ENCODE measurements at regions not wholly inside any gene's neighbourhood (a gene's known extent, or its start where the extent isn't known, plus 50 kb on each side); places are given as distances from the start of the nearest gene placed in this dataset.

DNA sequence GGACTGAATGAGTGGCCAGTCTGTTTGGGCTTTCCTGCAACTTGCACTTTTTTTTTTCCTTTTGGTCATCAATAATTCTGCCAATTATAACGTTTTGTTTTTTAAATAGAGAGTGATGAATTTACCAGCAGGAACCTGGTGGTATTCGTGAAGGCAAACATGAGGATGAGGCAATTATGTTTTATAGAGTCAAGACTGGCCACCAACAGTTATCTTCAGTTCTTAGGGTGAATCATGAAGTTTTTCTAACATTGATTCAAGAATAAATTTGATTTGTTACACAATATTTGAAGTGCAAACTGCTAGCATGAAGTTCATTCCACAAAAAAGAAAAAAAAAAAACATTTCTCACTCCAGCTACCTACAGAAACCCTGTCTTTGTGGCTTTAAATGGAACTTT, 244.5 kb downstream of the SPRY2 start:
- no peaks in the 10 kb centered on the region for H3K36me3 ChIP-seq (ENCODE audit: control insufficient read depth, insufficient read depth, low read length)
- TF ChIP-seq, protein P1, sequence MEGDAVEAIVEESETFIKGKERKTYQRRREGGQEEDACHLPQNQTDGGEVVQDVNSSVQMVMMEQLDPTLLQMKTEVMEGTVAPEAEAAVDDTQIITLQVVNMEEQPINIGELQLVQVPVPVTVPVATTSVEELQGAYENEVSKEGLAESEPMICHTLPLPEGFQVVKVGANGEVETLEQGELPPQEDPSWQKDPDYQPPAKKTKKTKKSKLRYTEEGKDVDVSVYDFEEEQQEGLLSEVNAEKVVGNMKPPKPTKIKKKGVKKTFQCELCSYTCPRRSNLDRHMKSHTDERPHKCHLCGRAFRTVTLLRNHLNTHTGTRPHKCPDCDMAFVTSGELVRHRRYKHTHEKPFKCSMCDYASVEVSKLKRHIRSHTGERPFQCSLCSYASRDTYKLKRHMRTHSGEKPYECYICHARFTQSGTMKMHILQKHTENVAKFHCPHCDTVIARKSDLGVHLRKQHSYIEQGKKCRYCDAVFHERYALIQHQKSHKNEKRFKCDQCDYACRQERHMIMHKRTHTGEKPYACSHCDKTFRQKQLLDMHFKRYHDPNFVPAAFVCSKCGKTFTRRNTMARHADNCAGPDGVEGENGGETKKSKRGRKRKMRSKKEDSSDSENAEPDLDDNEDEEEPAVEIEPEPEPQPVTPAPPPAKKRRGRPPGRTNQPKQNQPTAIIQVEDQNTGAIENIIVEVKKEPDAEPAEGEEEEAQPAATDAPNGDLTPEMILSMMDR (IDR thresholded peaks at IDR 0.05; ENCODE audit: insufficient read depth, low read length, poor library complexity, severe bottlenecking), result no peak
- no peak for DNase-seq (ENCODE audit: low read depth)
- H3K27me3 ChIP-seq (ENCODE audit: control insufficient read depth, insufficient read depth, low read length), result no peaks in the 10 kb centered on the region
- H3K4me3 ChIP-seq (ENCODE audit: low read depth, low read length), result no peak overlapping the region

DNA sequence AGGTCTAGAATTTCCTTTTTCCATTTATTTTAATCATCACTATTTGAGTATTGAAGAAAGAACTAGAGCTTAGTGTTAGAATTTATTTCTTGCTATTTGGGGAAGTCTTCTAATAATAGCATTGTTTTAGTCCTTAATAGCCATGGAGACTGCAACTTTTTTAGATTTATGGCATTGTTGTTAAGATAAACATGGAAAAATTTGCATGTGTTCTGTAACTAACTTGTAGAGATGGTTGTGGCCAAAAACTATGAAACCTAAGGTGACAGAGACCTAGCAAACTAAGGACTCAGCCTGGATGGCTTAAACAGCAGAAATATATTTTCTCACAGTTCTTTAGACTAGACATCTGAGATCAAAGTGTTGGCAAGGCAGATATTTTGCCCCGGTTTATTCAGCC, 246.4 kb downstream of the SPRY2 start:
- no peak overlapping the region for H3K4me3 ChIP-seq (ENCODE audit: low read depth, low read length)
- DNase-seq (ENCODE audit: low read depth), result no peak
- TF ChIP-seq, protein P1 (IDR thresholded peaks at IDR 0.05; ENCODE audit: insufficient read depth, low read length, poor library complexity, severe bottlenecking), result no peak
- H3K36me3 ChIP-seq (ENCODE audit: control insufficient read depth, insufficient read depth, low read length), result no peaks in the 10 kb centered on the region
- H3K27me3 ChIP-seq (ENCODE audit: control insufficient read depth, insufficient read depth, low read length), result no peaks in the 10 kb centered on the region

DNA sequence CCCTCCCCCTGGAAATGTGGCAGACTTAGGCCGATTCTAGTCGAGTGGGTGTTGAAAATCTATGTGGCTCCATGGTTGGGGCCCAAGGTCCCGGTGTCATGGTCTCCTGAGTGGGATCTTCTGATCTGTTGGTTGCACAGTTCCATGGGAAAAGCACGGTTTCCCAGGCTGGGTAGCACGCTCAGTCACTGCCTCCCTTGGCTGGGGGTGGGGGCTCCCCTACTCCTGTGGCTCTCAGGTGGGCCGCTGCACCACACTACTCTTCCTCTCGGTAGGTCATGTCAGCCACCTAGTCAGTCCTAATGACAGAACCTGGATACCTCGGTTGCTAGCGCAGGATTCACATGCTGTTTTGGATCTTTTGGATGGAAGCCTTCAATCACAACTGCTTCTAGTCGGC, 247.0 kb downstream of the SPRY2 start:
- H3K27me3 ChIP-seq (ENCODE audit: control insufficient read depth, insufficient read depth, low read length), result no peaks in the 10 kb centered on the region
- H3K36me3 ChIP-seq (ENCODE audit: control insufficient read depth, insufficient read depth, low read length), result no peaks in the 10 kb centered on the region
- no peak overlapping the region for H3K4me3 ChIP-seq (ENCODE audit: low read depth, low read length)
- no peak for DNase-seq (ENCODE audit: low read depth)
- TF ChIP-seq, protein P1 (IDR thresholded peaks at IDR 0.05; ENCODE audit: insufficient read depth, low read length, poor library complexity, severe bottlenecking), result no peak

DNA sequence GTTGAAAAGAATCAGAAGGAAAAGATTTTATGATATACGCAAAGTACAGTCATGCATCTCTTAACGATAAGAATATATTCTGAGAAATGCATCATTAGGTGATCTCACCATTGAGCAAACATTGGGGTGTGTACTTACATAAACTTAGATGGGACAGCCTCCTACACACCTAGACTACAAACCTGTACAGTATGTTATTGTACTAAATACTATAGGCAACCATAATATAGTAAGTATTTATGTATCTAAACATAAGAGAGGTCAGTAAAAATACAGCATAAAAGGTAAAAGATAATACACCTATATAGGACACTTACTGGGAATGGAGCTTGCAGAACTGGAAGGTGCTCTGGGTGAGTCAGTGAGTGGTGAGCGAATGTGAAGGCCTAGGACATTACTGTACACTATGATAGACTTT, 254.6 kb downstream of the SPRY2 start:
- TF ChIP-seq, protein P1 (IDR thresholded peaks at IDR 0.05; ENCODE audit: insufficient read depth, low read length, poor library complexity, severe bottlenecking), result no peak
- Histone ChIP-seq H3K27me3 (ENCODE audit: control insufficient read depth, insufficient read depth, low read length) (no peaks in the 10 kb centered on the region), H3K4me3 (ENCODE audit: low read depth, low read length) (no peak overlapping the region), H3K36me3 (ENCODE audit: control insufficient read depth, insufficient read depth, low read length) (no peaks in the 10 kb centered on the region)
- no peak for DNase-seq (ENCODE audit: low read depth)

GRCh38 chr13:80083853-80084676, 256.9 kb downstream of the SPRY2 start:
- no peak overlapping the region for H3K4me3 ChIP-seq (ENCODE audit: low read depth, low read length)
- DNase-seq (ENCODE audit: low read depth), result peak; percentile 38
- no peaks in the 10 kb centered on the region for H3K27me3 ChIP-seq (ENCODE audit: control insufficient read depth, insufficient read depth, low read length)
- H3K36me3 ChIP-seq (ENCODE audit: control insufficient read depth, insufficient read depth, low read length), result no peaks in the 10 kb centered on the region
- TF ChIP-seq, protein P1 (IDR thresholded peaks at IDR 0.05; ENCODE audit: insufficient read depth, low read length, poor library complexity, severe bottlenecking), result no peak
